ENCODE measurements at regions not wholly inside any gene's neighbourhood (a gene's known extent, or its start where the extent isn't known, plus 50 kb on each side); places are given as distances from the start of the nearest gene placed in this dataset.

- Histone ChIP-seq H3K36me3 (ENCODE audit: insufficient read depth, low read depth, low read length) (no peaks in the 10 kb centered on the region), H3K9ac (ENCODE audit: low read depth, low read length) (no peak overlapping the region)
Observed at GRCh38 chr3:66819993-66820501, 178.1 kb upstream of the KBTBD8 start.

GRCh38 chr3:66822186-66823008 is 175.7 kb upstream of the KBTBD8 start:
- no peak overlapping the region for H3K4me3 ChIP-seq (ENCODE audit: low read length)
- peaks cover 11% of the 10 kb centered on the region; the same call in 1 of the 2 replicates for H3K4me1 ChIP-seq (ENCODE audit: insufficient read depth, low read length)
- no peaks in the 10 kb centered on the region for H3K36me3 ChIP-seq (ENCODE audit: insufficient read depth, low read depth, low read length)
- H3K27me3 ChIP-seq (ENCODE audit: insufficient read depth, low read length), result no peaks in the 10 kb centered on the region
- H3K27ac ChIP-seq (ENCODE audit: low read length), result no peak overlapping the region
- H3K9ac ChIP-seq (ENCODE audit: low read depth, low read length), result no peak overlapping the region
- no peaks in the 10 kb centered on the region for H3K9me3 ChIP-seq (ENCODE audit: insufficient read depth, low read depth, low read length)

More at GRCh38 chr3:66819993-66820501, 178.1 kb upstream of the KBTBD8 start:
- Histone ChIP-seq H3K9me3 (ENCODE audit: insufficient read depth, low read depth, low read length) (no peaks in the 10 kb centered on the region), H3K4me1 (ENCODE audit: insufficient read depth, low read length) (peaks cover 17% of the 10 kb centered on the region; the same call in 1 of the 2 replicates), H3K4me3 (ENCODE audit: low read length) (no peak overlapping the region), H3K27ac (ENCODE audit: low read length) (no peak overlapping the region), H3K27me3 (ENCODE audit: insufficient read depth, low read length) (no peaks in the 10 kb centered on the region)

GRCh38 chr3:66823009-66823397 is 175.1 kb upstream of the KBTBD8 start:
- no peaks in the 10 kb centered on the region for H3K36me3 ChIP-seq (ENCODE audit: insufficient read depth, low read depth, low read length)
- H3K9me3 ChIP-seq (ENCODE audit: insufficient read depth, low read depth, low read length), result no peaks in the 10 kb centered on the region
- H3K27ac ChIP-seq (ENCODE audit: low read length), result no peak overlapping the region
- H3K9ac ChIP-seq (ENCODE audit: low read depth, low read length), result no peak overlapping the region
- no peak overlapping the region for H3K4me3 ChIP-seq (ENCODE audit: low read length)
- no peaks in the 10 kb centered on the region for H3K27me3 ChIP-seq (ENCODE audit: insufficient read depth, low read length)
- peaks cover 11% of the 10 kb centered on the region; the same call in 1 of the 2 replicates for H3K4me1 ChIP-seq (ENCODE audit: insufficient read depth, low read length)

GRCh38 chr3:66823532-66823931 is 174.6 kb upstream of the KBTBD8 start:
- Histone ChIP-seq H3K9me3 (ENCODE audit: insufficient read depth, low read depth, low read length) (no peaks in the 10 kb centered on the region), H3K27ac (ENCODE audit: low read length) (no peak overlapping the region), H3K27me3 (ENCODE audit: insufficient read depth, low read length) (no peaks in the 10 kb centered on the region), H3K4me1 (ENCODE audit: insufficient read depth, low read length) (peaks cover 11% of the 10 kb centered on the region; the same call in 1 of the 2 replicates), H3K36me3 (ENCODE audit: insufficient read depth, low read depth, low read length) (no peaks in the 10 kb centered on the region), H3K9ac (ENCODE audit: low read depth, low read length) (no peak overlapping the region), H3K4me3 (ENCODE audit: low read length) (no peak overlapping the region)

- H3K36me3 ChIP-seq (ENCODE audit: insufficient read depth, low read depth, low read length), result no peaks in the 10 kb centered on the region
- H3K9me3 ChIP-seq (ENCODE audit: insufficient read depth, low read depth, low read length), result no peaks in the 10 kb centered on the region
- H3K9ac ChIP-seq (ENCODE audit: low read depth, low read length), result no peak overlapping the region
- peaks cover 3% of the 10 kb centered on the region; the same call in 1 of the 2 replicates for H3K4me1 ChIP-seq (ENCODE audit: insufficient read depth, low read length)
- H3K27ac ChIP-seq (ENCODE audit: low read length), result no peak overlapping the region
- H3K4me3 ChIP-seq (ENCODE audit: low read length), result no peak overlapping the region
- H3K27me3 ChIP-seq (ENCODE audit: insufficient read depth, low read length), result no peaks in the 10 kb centered on the region
Observed at GRCh38 chr3:66825375-66825774, 172.7 kb upstream of the KBTBD8 start.

- Histone ChIP-seq H3K9ac (ENCODE audit: low read depth, low read length) (no peak overlapping the region), H3K27me3 (ENCODE audit: insufficient read depth, low read length) (no peaks in the 10 kb centered on the region)
Observed at GRCh38 chr3:66827726-66828125, 170.4 kb upstream of the KBTBD8 start.

GRCh38 chr3:66828303-66828702 is 169.8 kb upstream of the KBTBD8 start:
- no peak overlapping the region for H3K4me3 ChIP-seq (ENCODE audit: low read length)
- H3K36me3 ChIP-seq (ENCODE audit: insufficient read depth, low read depth, low read length), result no peaks in the 10 kb centered on the region
- H3K9ac ChIP-seq (ENCODE audit: low read depth, low read length), result no peak overlapping the region
- no peaks in the 10 kb centered on the region for H3K4me1 ChIP-seq (ENCODE audit: insufficient read depth, low read length)
- no peaks in the 10 kb centered on the region for H3K27me3 ChIP-seq (ENCODE audit: insufficient read depth, low read length)
- H3K9me3 ChIP-seq (ENCODE audit: insufficient read depth, low read depth, low read length), result peaks cover 10% of the 10 kb centered on the region; the same call in 1 of the 2 replicates
- H3K27ac ChIP-seq (ENCODE audit: low read length), result no peak overlapping the region

More at GRCh38 chr3:66827726-66828125, 170.4 kb upstream of the KBTBD8 start:
- Histone ChIP-seq H3K27ac (ENCODE audit: low read length) (no peak overlapping the region), H3K4me1 (ENCODE audit: insufficient read depth, low read length) (no peaks in the 10 kb centered on the region), H3K4me3 (ENCODE audit: low read length) (no peak overlapping the region), H3K9me3 (ENCODE audit: insufficient read depth, low read depth, low read length) (peaks cover 10% of the 10 kb centered on the region; the same call in 1 of the 2 replicates), H3K36me3 (ENCODE audit: insufficient read depth, low read depth, low read length) (no peaks in the 10 kb centered on the region)

- H3K36me3 ChIP-seq (ENCODE audit: insufficient read depth, low read depth, low read length), result no peaks in the 10 kb centered on the region
- no peak overlapping the region for H3K9ac ChIP-seq (ENCODE audit: low read depth, low read length)
- H3K4me1 ChIP-seq (ENCODE audit: insufficient read depth, low read length), result no peaks in the 10 kb centered on the region
- no peak overlapping the region for H3K4me3 ChIP-seq (ENCODE audit: low read length)
- peaks cover 10% of the 10 kb centered on the region; the same call in 1 of the 2 replicates for H3K9me3 ChIP-seq (ENCODE audit: insufficient read depth, low read depth, low read length)
- no peaks in the 10 kb centered on the region for H3K27me3 ChIP-seq (ENCODE audit: insufficient read depth, low read length)
- no peak overlapping the region for H3K27ac ChIP-seq (ENCODE audit: low read length)
Observed at GRCh38 chr3:66830301-66830700, 167.8 kb upstream of the KBTBD8 start.

GRCh38 chr3:66831931-66832330 is 166.2 kb upstream of the KBTBD8 start:
- Histone ChIP-seq H3K9me3 (ENCODE audit: insufficient read depth, low read depth, low read length) (peaks cover 10% of the 10 kb centered on the region; the same call in 1 of the 2 replicates), H3K9ac (ENCODE audit: low read depth, low read length) (no peak overlapping the region), H3K27ac (ENCODE audit: low read length) (no peak overlapping the region), H3K4me1 (ENCODE audit: insufficient read depth, low read length) (no peaks in the 10 kb centered on the region), H3K27me3 (ENCODE audit: insufficient read depth, low read length) (no peaks in the 10 kb centered on the region), H3K36me3 (ENCODE audit: insufficient read depth, low read depth, low read length) (no peaks in the 10 kb centered on the region), H3K4me3 (ENCODE audit: low read length) (no peak overlapping the region)

- no peaks in the 10 kb centered on the region for H3K27me3 ChIP-seq (ENCODE audit: insufficient read depth, low read length)
- no peaks in the 10 kb centered on the region for H3K4me1 ChIP-seq (ENCODE audit: insufficient read depth, low read length)
- H3K9me3 ChIP-seq (ENCODE audit: insufficient read depth, low read depth, low read length), result peaks cover 10% of the 10 kb centered on the region; the same call in 1 of the 2 replicates
- H3K4me3 ChIP-seq (ENCODE audit: low read length), result no peak overlapping the region
- H3K36me3 ChIP-seq (ENCODE audit: insufficient read depth, low read depth, low read length), result no peaks in the 10 kb centered on the region
- no peak overlapping the region for H3K27ac ChIP-seq (ENCODE audit: low read length)
- no peak overlapping the region for H3K9ac ChIP-seq (ENCODE audit: low read depth, low read length)
Observed at GRCh38 chr3:66836363-66837152, 161.5 kb upstream of the KBTBD8 start.

- Histone ChIP-seq H3K4me3 (ENCODE audit: low read length) (no peak overlapping the region), H3K9ac (ENCODE audit: low read depth, low read length) (no peak overlapping the region), H3K27me3 (ENCODE audit: insufficient read depth, low read length) (no peaks in the 10 kb centered on the region), H3K4me1 (ENCODE audit: insufficient read depth, low read length) (no peaks in the 10 kb centered on the region; the same call in 1 of the 2 replicates), H3K9me3 (ENCODE audit: insufficient read depth, low read depth, low read length) (no peaks in the 10 kb centered on the region), H3K36me3 (ENCODE audit: insufficient read depth, low read depth, low read length) (no peaks in the 10 kb centered on the region), H3K27ac (ENCODE audit: low read length) (no peak overlapping the region)
Observed at GRCh38 chr3:66838704-66839103, 159.4 kb upstream of the KBTBD8 start.

Measured in iPS-20b (cell line).